ENCODE measurements at regions not wholly inside any gene's neighbourhood (a gene's known extent, or its start where the extent isn't known, plus 50 kb on each side); places are given as distances from the start of the nearest gene placed in this dataset.
"Not testable (repeated sequence)": the region's sequence is repeated elsewhere in the genome, so short reads cannot be mapped to it uniquely, and the experiment has no call there.

- Mint-ChIP-seq H3K27me3 (ENCODE audit: low read depth in 3 of 3) (peaks cover 0 to 3% (median 0%) of the 10 kb centered on the region in 3 donors), H3K4me3 (no peak overlapping the region), H3K4me1 (no peaks in the 10 kb centered on the region), H3K36me3 (no peaks in the 10 kb centered on the region), H3K27ac (no peak overlapping the region), H3K9me3 (peaks cover 0 to 8% (median 4%) of the 10 kb centered on the region in 7 donors)
- Histone ChIP-seq H3K27ac (ENCODE audit: low read depth in 1 of 2, low read length in 2 of 2) (no peak overlapping the region), H3K4me3 (replicated peaks in 1 of 3; ENCODE audit: low read depth in 2 of 3, low read length in 3 of 3) (no peak overlapping the region), H3K9me3 (replicated peaks in 1 of 2; ENCODE audit: control insufficient read depth in 1 of 2, insufficient read depth in 1 of 2, low read length in 2 of 2) (no peaks in the 10 kb centered on the region), H4K20me1 (ENCODE audit: insufficient read depth, low read length) (no peaks in the 10 kb centered on the region), H3K4me2 (replicated peaks; ENCODE audit: extremely low read depth, low read length, poor library complexity, severe bottlenecking) (no peak overlapping the region), H3K36me3 (replicated peaks in 1 of 2; ENCODE audit: control insufficient read depth in 1 of 2, insufficient read depth in 2 of 2, low read length in 2 of 2) (no peaks in the 10 kb centered on the region), H2AFZ (ENCODE audit: insufficient read depth, low read depth, low read length, poor library complexity, severe bottlenecking) (no peak overlapping the region), H3K4me1 (ENCODE audit: control insufficient read depth in 1 of 2, insufficient read depth in 2 of 2, low read length in 2 of 2) (no peaks in the 10 kb centered on the region), H3K9ac (ENCODE audit: insufficient read depth, low read length, poor library complexity, severe bottlenecking) (no peak overlapping the region), H3K79me2 (ENCODE audit: insufficient read depth, low read length) (no peaks in the 10 kb centered on the region), H3K27me3 (ENCODE audit: control insufficient read depth in 2 of 2, insufficient read depth in 2 of 2, low read length in 2 of 2) (no peaks in the 10 kb centered on the region)
- intact Hi-C loops (cut with micrococcal nuclease), result no loop called here
- no peak for TF ChIP-seq CTCF (IDR thresholded peaks at IDR 0.05)
- no peak for DNase-seq
Measured at GRCh38 chr2:123670286-123670685, 354.8 kb upstream of the CNTNAP5 start.

- intact Hi-C loops (cut with micrococcal nuclease); H3K27ac Mint-ChIP-seq; H3K4me2 ChIP-seq (replicated peaks; ENCODE audit: extremely low read depth, low read length, poor library complexity, severe bottlenecking); H2AFZ ChIP-seq (ENCODE audit: insufficient read depth, low read depth, low read length, poor library complexity, severe bottlenecking); H3K4me1 ChIP-seq (ENCODE audit: control insufficient read depth in 1 of 2, insufficient read depth in 2 of 2, low read length in 2 of 2); H3K27me3 ChIP-seq (ENCODE audit: control insufficient read depth in 2 of 2, insufficient read depth in 2 of 2, low read length in 2 of 2); H3K36me3 Mint-ChIP-seq; H3K4me1 Mint-ChIP-seq; H3K36me3 ChIP-seq (replicated peaks in 1 of 2; ENCODE audit: control insufficient read depth in 1 of 2, insufficient read depth in 2 of 2, low read length in 2 of 2); H4K20me1 ChIP-seq (ENCODE audit: insufficient read depth, low read length); H3K27ac ChIP-seq (ENCODE audit: low read depth in 1 of 2, low read length in 2 of 2); H3K9ac ChIP-seq (ENCODE audit: insufficient read depth, low read length, poor library complexity, severe bottlenecking); H3K27me3 Mint-ChIP-seq (ENCODE audit: low read depth in 3 of 3); DNase-seq; H3K4me3 Mint-ChIP-seq; H3K79me2 ChIP-seq (ENCODE audit: insufficient read depth, low read length); H3K4me3 ChIP-seq (replicated peaks in 1 of 3; ENCODE audit: low read depth in 2 of 3, low read length in 3 of 3): not testable (repeated sequence)
- peaks cover 3 to 41% of the 10 kb centered on the region in 2 donors for H3K9me3 ChIP-seq (replicated peaks in 1 of 2; ENCODE audit: control insufficient read depth in 1 of 2, insufficient read depth in 1 of 2, low read length in 2 of 2)
- peaks cover 21 to 44% (median 34%) of the 10 kb centered on the region in 7 donors for H3K9me3 Mint-ChIP-seq
- WGBS (ENCODE audit: insufficient coverage), result 97% methylated on average over 18 of the region's 23 CpGs
Measured at GRCh38 chr2:123683797-123684196, 341.3 kb upstream of the CNTNAP5 start.

All from CD14-positive monocyte (primary cell).